GM18517 (cell line): ENCODE measurements at regions not wholly inside any gene's neighbourhood (a gene's known extent, or its start where the extent isn't known, plus 50 kb on each side); places are given as distances from the start of the nearest gene placed in this dataset.
"Not testable (repeated sequence)": the region's sequence is repeated elsewhere in the genome, so short reads cannot be mapped to it uniquely, and the experiment has no call there.

ENCODE experiments used
- ATAC-seq: cut with Tn5 transposase; IDR thresholded peaks from one replicate; pipeline ENCODE4 v1.9.1; 2021; ENCODE audit warnings: mild to moderate bottlenecking, moderate library complexity; ENCODE audit not compliant: unreplicated experiment

GRCh38 chr4:135114079-135114478, 912.5 kb upstream of the PABPC4L start:
- ATAC-seq = no peak

DNA sequence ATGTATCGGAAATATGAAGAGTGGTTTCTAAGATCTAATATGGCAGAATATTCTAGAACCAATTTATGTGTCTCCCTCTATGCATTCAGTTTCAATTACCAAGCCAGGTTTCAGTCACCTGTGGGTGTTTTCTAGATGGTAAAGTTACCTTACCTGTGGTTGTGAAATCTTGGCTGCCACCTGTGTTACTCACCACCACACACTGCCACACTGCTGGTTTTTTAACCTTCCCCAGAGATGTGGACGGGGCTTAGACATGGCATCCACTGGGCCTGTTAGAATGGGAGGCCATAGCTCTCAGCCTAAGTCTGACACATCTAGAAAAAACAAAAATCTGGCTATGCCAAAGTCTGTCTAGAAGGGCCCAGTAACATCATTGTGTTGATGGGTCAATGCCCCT, 896.5 kb upstream of the PABPC4L start:
- no peak for ATAC-seq

DNA sequence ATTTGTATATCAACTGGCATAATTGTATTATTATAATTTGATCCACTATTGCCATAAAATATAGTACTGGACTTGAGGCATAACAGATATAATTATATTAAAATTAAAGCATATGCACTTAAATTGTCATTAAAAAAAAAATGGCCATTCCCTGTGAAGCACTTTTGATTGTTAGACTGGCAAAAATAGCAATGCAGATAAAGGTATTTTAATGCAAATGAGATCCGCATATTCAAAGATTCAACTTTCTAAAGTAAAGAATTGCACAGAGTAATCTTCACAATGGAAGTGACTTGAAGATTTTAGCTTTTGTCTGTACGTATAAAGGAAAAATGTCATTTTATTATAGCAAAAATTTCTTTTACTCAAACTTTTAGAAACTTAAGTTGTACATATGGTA, 871.8 kb upstream of the PABPC4L start:
- ATAC-seq = no peak

DNA sequence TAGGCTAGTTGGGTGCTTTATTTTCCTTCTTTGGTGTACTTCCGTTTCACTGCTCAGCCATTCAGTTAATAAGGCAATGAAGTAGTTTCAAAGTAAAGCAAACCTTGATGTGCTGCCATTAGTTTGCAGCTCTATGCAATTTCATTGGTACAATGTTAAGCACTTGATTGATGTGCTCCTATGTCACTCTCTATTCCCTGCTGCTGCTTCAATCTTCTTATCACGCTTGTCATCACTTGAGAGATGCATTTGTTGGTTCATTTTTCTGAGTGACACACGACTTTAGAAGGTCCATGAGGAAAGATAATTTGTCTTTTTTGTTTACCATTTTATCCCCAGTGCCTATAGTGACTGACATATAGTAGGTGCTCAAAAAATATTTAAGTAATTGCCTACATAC, 871.0 kb upstream of the PABPC4L start:
- ATAC-seq = no peak

GRCh38 chr4:135065366-135065765, 863.8 kb upstream of the PABPC4L start:
- no peak for ATAC-seq

GRCh38 chr4:135050086-135050717, 848.6 kb upstream of the PABPC4L start:
- no peak for ATAC-seq

- no peak for ATAC-seq
These were observed 831.1 kb upstream of the PABPC4L start for GRCh38 chr4:135032670-135033069.

GRCh38 chr4:135015771-135016170, 814.2 kb upstream of the PABPC4L start:
- no peak for ATAC-seq

GRCh38 chr4:135007400-135007799, 805.8 kb upstream of the PABPC4L start:
- no peak for ATAC-seq

GRCh38 chr4:134999169-134999568, 797.6 kb upstream of the PABPC4L start:
- ATAC-seq = no peak

DNA sequence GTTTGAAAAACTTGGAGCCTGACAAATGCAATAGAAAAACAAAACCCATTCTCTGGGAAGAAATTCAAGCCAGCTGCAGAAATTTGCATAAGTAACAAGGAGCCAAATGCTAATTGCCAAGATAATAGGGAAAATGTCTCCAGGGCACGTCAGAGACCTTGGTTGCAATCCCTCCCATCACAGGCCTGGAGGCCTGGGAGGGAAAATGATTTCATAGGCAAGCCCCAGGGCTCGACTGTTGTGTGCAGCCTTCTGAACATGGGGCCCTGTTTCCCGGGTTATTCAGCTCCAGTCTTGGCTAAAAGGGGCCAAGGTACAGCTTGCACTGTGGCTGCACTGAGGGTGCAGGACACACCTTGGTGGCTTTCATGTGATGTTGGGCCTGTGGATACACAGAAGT, 760.4 kb upstream of the PABPC4L start:
- no peak for ATAC-seq

DNA sequence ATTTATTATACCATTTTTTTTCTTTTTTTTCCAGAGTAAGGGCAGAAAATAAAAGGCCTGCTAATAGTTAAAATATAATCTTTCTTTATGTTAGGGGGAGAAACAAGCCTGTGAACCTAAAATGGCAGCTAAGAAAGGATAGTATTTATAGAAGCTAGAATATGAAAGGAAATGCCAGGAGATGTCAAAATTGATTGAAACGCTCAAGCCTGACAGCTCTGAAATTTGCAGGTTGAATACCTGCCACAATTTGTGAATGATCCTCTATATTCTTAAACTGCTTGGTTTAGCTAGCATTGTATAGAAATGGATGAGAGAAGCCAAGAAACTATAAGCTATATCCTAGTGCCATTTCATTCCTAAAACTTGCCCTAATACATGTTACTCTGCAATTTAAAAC, 757.3 kb upstream of the PABPC4L start:
- ATAC-seq = no peak

DNA sequence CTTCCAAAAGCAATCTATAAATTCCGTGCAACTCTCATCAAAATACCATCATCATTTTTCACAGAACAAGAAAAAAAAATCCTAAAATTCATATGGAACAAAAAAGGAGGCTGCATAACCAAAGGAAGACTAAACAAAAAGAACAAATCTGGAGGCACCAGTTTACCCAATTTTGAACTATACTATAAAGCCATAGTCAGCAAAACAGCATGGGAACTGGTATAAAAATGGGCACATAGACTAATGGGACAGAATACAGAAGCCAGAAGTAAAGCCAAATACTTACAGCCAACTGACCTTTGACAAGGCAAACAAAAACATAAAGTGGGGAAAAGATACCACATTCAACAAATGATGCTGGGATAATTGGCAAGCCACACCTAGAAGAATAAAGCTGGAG, 753.5 kb upstream of the PABPC4L start:
- no peak for ATAC-seq

GRCh38 chr4:134952775-134953174, 751.2 kb upstream of the PABPC4L start:
- ATAC-seq = no peak

GRCh38 chr4:134952305-134952704, 750.7 kb upstream of the PABPC4L start:
- ATAC-seq = no peak

- no peak for ATAC-seq
These were observed 746.6 kb upstream of the PABPC4L start for GRCh38 chr4:134948110-134948642.

GRCh38 chr4:134944115-134944514, 742.5 kb upstream of the PABPC4L start:
- no peak for ATAC-seq

GRCh38 chr4:134936014-134936413, 734.4 kb upstream of the PABPC4L start:
- no peak for ATAC-seq

DNA sequence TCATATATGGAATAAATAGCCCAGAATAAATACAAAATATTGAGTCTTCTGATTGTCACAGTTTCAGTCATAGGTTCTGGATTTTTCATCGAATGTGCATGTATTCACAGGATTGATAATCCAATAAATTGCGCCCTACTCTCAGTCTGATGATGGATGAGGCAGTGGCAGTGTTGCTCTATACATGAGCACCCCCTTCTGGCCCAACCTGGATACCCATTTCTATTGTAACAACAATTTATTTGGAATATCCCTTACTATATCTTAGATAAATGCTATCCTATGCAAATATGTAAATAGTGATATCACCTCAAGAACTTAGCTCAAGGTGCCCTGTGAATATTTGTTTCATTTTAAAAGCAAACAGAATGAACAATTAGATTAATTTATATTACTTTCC, 733.7 kb upstream of the PABPC4L start:
- ATAC-seq = no peak

GRCh38 chr4:134934036-134934808, 732.6 kb upstream of the PABPC4L start:
- ATAC-seq = no peak

GRCh38 chr4:134915355-134915754, 713.8 kb upstream of the PABPC4L start:
- ATAC-seq = no peak

GRCh38 chr4:134914250-134914649, 712.7 kb upstream of the PABPC4L start:
- not testable (repeated sequence) for ATAC-seq
